ENCODE measurements at regions not wholly inside any gene's neighbourhood (a gene's known extent, or its start where the extent isn't known, plus 50 kb on each side); places are given as distances from the start of the nearest gene placed in this dataset.

DNA sequence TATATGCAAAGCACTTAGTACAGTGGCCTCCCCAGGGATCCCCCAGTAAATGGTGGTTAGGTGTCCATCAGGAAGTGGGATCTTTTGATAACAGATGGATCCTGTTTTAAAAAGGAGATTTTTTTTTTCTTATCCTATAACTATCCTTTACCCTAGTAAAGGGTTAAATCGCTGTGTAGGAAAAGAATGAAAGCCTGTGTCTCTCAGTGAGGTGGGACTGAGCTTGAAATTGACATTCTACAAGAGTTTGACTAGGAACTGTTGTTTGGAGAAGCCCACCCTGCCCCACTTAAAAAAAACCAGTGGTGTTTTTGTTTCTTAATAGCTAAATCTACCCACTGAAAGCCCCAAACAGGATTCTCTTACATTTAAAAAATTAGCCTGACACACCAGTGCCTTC lies 112.2 kb upstream of the EGLN3 start:
- TF ChIP-seq, protein P1, sequence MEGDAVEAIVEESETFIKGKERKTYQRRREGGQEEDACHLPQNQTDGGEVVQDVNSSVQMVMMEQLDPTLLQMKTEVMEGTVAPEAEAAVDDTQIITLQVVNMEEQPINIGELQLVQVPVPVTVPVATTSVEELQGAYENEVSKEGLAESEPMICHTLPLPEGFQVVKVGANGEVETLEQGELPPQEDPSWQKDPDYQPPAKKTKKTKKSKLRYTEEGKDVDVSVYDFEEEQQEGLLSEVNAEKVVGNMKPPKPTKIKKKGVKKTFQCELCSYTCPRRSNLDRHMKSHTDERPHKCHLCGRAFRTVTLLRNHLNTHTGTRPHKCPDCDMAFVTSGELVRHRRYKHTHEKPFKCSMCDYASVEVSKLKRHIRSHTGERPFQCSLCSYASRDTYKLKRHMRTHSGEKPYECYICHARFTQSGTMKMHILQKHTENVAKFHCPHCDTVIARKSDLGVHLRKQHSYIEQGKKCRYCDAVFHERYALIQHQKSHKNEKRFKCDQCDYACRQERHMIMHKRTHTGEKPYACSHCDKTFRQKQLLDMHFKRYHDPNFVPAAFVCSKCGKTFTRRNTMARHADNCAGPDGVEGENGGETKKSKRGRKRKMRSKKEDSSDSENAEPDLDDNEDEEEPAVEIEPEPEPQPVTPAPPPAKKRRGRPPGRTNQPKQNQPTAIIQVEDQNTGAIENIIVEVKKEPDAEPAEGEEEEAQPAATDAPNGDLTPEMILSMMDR (IDR thresholded peaks at IDR 0.05 in 2 of 3, conservative IDR thresholded peaks at IDR 0.05 in 1 of 3; ENCODE audit: borderline replicate concordance in 1 of 3, insufficient read depth in 1 of 3, low read depth in 2 of 3, low read length in 2 of 3): no peak
- TF ChIP-seq POLR2AphosphoS5 (IDR thresholded peaks at IDR 0.05; ENCODE audit: low read depth, low read length) (no peak), SIN3A (IDR thresholded peaks at IDR 0.05; ENCODE audit: low read depth) (no peak), POLR2A (IDR thresholded peaks at IDR 0.05; ENCODE audit: borderline replicate concordance, extremely low read depth, insufficient read depth, insufficient read length) (no peak), CBX3 (IDR thresholded peaks at IDR 0.05; ENCODE audit: low read depth) (no peak)
- TF ChIP-seq, protein P2, sequence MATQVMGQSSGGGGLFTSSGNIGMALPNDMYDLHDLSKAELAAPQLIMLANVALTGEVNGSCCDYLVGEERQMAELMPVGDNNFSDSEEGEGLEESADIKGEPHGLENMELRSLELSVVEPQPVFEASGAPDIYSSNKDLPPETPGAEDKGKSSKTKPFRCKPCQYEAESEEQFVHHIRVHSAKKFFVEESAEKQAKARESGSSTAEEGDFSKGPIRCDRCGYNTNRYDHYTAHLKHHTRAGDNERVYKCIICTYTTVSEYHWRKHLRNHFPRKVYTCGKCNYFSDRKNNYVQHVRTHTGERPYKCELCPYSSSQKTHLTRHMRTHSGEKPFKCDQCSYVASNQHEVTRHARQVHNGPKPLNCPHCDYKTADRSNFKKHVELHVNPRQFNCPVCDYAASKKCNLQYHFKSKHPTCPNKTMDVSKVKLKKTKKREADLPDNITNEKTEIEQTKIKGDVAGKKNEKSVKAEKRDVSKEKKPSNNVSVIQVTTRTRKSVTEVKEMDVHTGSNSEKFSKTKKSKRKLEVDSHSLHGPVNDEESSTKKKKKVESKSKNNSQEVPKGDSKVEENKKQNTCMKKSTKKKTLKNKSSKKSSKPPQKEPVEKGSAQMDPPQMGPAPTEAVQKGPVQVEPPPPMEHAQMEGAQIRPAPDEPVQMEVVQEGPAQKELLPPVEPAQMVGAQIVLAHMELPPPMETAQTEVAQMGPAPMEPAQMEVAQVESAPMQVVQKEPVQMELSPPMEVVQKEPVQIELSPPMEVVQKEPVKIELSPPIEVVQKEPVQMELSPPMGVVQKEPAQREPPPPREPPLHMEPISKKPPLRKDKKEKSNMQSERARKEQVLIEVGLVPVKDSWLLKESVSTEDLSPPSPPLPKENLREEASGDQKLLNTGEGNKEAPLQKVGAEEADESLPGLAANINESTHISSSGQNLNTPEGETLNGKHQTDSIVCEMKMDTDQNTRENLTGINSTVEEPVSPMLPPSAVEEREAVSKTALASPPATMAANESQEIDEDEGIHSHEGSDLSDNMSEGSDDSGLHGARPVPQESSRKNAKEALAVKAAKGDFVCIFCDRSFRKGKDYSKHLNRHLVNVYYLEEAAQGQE (IDR thresholded peaks at IDR 0.05; ENCODE audit: low read depth): no peak
- TF ChIP-seq, protein P3, sequence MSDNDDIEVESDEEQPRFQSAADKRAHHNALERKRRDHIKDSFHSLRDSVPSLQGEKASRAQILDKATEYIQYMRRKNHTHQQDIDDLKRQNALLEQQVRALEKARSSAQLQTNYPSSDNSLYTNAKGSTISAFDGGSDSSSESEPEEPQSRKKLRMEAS (IDR thresholded peaks at IDR 0.05): no peak

Measured in HCT116 (cell line).